ENCODE measurements at regions not wholly inside any gene's neighbourhood (a gene's known extent, or its start where the extent isn't known, plus 50 kb on each side); places are given as distances from the start of the nearest gene placed in this dataset.

DNA sequence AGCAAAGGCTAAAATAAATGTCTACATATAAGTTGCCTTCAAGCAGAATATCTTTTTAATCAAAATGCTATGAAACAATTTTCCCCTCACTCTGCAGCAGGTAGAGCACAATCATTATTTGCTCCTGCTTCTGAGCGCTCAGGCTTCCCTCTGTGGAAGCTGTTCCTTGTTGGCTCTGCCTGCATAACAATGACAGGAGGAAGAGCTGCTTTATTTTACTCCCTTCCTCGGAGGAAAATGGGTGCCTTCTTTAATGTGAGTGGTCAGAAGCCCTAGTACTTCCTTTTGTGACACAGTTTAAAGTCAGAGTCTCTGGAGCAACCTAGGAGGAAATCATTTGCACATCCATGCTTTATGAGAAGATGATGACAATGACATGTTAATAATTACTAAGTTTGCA is 492.1 kb downstream of the CDH8 start:
- TF ChIP-seq STAT1 (IDR thresholded peaks at IDR 0.05; ENCODE audit: unreplicated experiment) (no peak), EZH2phosphoT487 (IDR thresholded peaks at IDR 0.05; ENCODE audit: unreplicated experiment) (no peak)
- TF ChIP-seq, protein P1, sequence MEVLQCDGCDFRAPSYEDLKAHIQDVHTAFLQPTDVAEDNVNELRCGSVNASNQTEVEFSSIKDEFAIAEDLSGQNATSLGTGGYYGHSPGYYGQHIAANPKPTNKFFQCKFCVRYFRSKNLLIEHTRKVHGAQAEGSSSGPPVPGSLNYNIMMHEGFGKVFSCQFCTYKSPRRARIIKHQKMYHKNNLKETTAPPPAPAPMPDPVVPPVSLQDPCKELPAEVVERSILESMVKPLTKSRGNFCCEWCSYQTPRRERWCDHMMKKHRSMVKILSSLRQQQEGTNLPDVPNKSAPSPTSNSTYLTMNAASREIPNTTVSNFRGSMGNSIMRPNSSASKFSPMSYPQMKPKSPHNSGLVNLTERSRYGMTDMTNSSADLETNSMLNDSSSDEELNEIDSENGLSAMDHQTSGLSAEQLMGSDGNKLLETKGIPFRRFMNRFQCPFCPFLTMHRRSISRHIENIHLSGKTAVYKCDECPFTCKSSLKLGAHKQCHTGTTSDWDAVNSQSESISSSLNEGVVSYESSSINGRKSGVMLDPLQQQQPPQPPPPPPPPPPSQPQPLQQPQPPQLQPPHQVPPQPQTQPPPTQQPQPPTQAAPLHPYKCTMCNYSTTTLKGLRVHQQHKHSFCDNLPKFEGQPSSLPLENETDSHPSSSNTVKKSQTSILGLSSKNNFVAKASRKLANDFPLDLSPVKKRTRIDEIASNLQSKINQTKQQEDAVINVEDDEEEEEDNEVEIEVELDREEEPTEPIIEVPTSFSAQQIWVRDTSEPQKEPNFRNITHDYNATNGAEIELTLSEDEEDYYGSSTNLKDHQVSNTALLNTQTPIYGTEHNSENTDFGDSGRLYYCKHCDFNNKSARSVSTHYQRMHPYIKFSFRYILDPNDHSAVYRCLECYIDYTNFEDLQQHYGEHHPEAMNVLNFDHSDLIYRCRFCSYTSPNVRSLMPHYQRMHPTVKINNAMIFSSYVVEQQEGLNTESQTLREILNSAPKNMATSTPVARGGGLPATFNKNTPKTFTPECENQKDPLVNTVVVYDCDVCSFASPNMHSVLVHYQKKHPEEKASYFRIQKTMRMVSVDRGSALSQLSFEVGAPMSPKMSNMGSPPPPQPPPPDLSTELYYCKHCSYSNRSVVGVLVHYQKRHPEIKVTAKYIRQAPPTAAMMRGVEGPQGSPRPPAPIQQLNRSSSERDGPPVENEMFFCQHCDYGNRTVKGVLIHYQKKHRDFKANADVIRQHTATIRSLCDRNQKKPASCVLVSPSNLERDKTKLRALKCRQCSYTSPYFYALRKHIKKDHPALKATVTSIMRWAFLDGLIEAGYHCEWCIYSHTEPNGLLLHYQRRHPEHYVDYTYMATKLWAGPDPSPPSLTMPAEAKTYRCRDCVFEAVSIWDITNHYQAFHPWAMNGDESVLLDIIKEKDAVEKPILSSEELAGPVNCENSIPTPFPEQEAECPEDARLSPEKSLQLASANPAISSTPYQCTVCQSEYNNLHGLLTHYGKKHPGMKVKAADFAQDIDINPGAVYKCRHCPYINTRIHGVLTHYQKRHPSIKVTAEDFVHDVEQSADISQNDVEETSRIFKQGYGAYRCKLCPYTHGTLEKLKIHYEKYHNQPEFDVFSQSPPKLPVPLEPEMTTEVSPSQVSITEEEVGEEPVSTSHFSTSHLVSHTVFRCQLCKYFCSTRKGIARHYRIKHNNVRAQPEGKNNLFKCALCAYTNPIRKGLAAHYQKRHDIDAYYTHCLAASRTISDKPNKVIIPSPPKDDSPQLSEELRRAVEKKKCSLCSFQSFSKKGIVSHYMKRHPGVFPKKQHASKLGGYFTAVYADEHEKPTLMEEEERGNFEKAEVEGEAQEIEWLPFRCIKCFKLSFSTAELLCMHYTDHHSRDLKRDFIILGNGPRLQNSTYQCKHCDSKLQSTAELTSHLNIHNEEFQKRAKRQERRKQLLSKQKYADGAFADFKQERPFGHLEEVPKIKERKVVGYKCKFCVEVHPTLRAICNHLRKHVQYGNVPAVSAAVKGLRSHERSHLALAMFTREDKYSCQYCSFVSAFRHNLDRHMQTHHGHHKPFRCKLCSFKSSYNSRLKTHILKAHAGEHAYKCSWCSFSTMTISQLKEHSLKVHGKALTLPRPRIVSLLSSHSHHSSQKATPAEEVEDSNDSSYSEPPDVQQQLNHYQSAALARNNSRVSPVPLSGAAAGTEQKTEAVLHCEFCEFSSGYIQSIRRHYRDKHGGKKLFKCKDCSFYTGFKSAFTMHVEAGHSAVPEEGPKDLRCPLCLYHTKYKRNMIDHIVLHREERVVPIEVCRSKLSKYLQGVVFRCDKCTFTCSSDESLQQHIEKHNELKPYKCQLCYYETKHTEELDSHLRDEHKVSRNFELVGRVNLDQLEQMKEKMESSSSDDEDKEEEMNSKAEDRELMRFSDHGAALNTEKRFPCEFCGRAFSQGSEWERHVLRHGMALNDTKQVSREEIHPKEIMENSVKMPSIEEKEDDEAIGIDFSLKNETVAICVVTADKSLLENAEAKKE (CRISPR knock-in tag; IDR thresholded peaks at IDR 0.05), result 0 out of 2 replicates have a peak, but pooled peaks have one; percentile 23
- TF ChIP-seq, protein P2, sequence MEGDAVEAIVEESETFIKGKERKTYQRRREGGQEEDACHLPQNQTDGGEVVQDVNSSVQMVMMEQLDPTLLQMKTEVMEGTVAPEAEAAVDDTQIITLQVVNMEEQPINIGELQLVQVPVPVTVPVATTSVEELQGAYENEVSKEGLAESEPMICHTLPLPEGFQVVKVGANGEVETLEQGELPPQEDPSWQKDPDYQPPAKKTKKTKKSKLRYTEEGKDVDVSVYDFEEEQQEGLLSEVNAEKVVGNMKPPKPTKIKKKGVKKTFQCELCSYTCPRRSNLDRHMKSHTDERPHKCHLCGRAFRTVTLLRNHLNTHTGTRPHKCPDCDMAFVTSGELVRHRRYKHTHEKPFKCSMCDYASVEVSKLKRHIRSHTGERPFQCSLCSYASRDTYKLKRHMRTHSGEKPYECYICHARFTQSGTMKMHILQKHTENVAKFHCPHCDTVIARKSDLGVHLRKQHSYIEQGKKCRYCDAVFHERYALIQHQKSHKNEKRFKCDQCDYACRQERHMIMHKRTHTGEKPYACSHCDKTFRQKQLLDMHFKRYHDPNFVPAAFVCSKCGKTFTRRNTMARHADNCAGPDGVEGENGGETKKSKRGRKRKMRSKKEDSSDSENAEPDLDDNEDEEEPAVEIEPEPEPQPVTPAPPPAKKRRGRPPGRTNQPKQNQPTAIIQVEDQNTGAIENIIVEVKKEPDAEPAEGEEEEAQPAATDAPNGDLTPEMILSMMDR (conservative IDR thresholded peaks at IDR 0.05; ENCODE audit: low read depth in 2 of 2), result no peak
- TF ChIP-seq, protein P3, sequence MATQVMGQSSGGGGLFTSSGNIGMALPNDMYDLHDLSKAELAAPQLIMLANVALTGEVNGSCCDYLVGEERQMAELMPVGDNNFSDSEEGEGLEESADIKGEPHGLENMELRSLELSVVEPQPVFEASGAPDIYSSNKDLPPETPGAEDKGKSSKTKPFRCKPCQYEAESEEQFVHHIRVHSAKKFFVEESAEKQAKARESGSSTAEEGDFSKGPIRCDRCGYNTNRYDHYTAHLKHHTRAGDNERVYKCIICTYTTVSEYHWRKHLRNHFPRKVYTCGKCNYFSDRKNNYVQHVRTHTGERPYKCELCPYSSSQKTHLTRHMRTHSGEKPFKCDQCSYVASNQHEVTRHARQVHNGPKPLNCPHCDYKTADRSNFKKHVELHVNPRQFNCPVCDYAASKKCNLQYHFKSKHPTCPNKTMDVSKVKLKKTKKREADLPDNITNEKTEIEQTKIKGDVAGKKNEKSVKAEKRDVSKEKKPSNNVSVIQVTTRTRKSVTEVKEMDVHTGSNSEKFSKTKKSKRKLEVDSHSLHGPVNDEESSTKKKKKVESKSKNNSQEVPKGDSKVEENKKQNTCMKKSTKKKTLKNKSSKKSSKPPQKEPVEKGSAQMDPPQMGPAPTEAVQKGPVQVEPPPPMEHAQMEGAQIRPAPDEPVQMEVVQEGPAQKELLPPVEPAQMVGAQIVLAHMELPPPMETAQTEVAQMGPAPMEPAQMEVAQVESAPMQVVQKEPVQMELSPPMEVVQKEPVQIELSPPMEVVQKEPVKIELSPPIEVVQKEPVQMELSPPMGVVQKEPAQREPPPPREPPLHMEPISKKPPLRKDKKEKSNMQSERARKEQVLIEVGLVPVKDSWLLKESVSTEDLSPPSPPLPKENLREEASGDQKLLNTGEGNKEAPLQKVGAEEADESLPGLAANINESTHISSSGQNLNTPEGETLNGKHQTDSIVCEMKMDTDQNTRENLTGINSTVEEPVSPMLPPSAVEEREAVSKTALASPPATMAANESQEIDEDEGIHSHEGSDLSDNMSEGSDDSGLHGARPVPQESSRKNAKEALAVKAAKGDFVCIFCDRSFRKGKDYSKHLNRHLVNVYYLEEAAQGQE (IDR thresholded peaks at IDR 0.05; ENCODE audit: unreplicated experiment), result no peak
- DNase-seq (ENCODE audit: low spot score), result peak; percentile 49

More for the DNA sequence above, 492.1 kb downstream of the CDH8 start:
- ATAC-seq, result peak; percentile 91
- H3K4me2 ChIP-seq, result no peak overlapping the region
- H3K27ac Mint-ChIP-seq, result no peak overlapping the region
- no peak overlapping the region for H3K4me3 Mint-ChIP-seq
- H3K9me2 ChIP-seq (ENCODE audit: insufficient read depth), result no peaks in the 10 kb centered on the region
- no peaks in the 10 kb centered on the region for H3K36me3 Mint-ChIP-seq (ENCODE audit: low read depth)
- no peaks in the 10 kb centered on the region for H3K27me3 ChIP-seq (ENCODE audit: insufficient read depth)
- no peaks in the 10 kb centered on the region for H3K36me3 ChIP-seq (ENCODE audit: insufficient read depth)
- no peak overlapping the region for H3K27ac ChIP-seq (ENCODE audit: low read depth)
- H3F3A ChIP-seq (replicated peaks; ENCODE audit: low read depth), result no peaks in the 10 kb centered on the region
- H3K4me1 Mint-ChIP-seq, result peaks cover 22% of the 10 kb centered on the region
- no peak overlapping the region for H3K4me3 ChIP-seq
- no peaks in the 10 kb centered on the region for H3K9me3 Mint-ChIP-seq
- no peaks in the 10 kb centered on the region for H3K27me3 Mint-ChIP-seq (ENCODE audit: insufficient read depth, low read depth, poor library complexity)
- no peaks in the 10 kb centered on the region for H3K4me1 ChIP-seq (ENCODE audit: insufficient read depth)
- H2AFZ ChIP-seq, result no peak overlapping the region
- no peaks in the 10 kb centered on the region for H4K20me1 ChIP-seq (replicated peaks; ENCODE audit: insufficient read depth)
- H3K79me2 ChIP-seq (replicated peaks; ENCODE audit: insufficient read depth), result no peaks in the 10 kb centered on the region
